ENCODE measurements at regions not wholly inside any gene's neighbourhood (a gene's known extent, or its start where the extent isn't known, plus 50 kb on each side); places are given as distances from the start of the nearest gene placed in this dataset.

DNA sequence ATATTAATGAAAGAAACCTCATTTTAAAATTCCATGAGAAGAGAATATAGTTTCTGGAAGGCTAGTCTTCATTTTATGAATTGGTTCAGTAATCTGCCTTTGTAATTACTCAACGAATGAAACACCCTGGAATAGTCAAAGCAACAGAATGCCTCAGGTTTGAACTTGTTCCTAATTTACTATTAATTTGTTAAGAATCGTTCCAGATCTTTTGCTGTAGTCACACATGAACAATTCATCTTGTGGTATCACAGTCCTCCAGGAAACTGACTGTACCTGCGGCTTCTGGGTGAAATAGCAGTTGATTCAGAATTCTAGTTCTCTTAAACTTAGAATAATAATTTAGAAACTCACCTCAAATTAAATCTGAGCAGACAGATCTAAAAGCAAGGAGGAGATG is 282.7 kb upstream of the MAP2 start:
- TF ChIP-seq RXRA (IDR thresholded peaks at IDR 0.05; ENCODE audit: insufficient read depth, low read depth, low read length) (no peak), POLR2A (IDR thresholded peaks at IDR 0.05; ENCODE audit: control extremely low read depth in 1 of 2, low read depth in 2 of 2, low read length in 2 of 2) (no peak), CHD1 (IDR thresholded peaks at IDR 0.05; ENCODE audit: low read depth, low read length) (no peak), RAD21 (IDR thresholded peaks at IDR 0.05 in 1 of 2, conservative IDR thresholded peaks at IDR 0.05 in 1 of 2; ENCODE audit: low read depth in 2 of 2, low read length in 2 of 2) (no peak), YY1 (IDR thresholded peaks at IDR 0.05; ENCODE audit: low read depth, low read length) (no peak), TAF1 (IDR thresholded peaks at IDR 0.05; ENCODE audit: low read depth, low read length) (no peak)
- TF ChIP-seq, protein P1, sequence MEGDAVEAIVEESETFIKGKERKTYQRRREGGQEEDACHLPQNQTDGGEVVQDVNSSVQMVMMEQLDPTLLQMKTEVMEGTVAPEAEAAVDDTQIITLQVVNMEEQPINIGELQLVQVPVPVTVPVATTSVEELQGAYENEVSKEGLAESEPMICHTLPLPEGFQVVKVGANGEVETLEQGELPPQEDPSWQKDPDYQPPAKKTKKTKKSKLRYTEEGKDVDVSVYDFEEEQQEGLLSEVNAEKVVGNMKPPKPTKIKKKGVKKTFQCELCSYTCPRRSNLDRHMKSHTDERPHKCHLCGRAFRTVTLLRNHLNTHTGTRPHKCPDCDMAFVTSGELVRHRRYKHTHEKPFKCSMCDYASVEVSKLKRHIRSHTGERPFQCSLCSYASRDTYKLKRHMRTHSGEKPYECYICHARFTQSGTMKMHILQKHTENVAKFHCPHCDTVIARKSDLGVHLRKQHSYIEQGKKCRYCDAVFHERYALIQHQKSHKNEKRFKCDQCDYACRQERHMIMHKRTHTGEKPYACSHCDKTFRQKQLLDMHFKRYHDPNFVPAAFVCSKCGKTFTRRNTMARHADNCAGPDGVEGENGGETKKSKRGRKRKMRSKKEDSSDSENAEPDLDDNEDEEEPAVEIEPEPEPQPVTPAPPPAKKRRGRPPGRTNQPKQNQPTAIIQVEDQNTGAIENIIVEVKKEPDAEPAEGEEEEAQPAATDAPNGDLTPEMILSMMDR (IDR thresholded peaks at IDR 0.05; ENCODE audit: control extremely low read depth in 1 of 3, insufficient read depth in 1 of 3, low read depth in 1 of 3, low read length in 3 of 3), result no peak
